ENCODE measurements at regions not wholly inside any gene's neighbourhood (a gene's known extent, or its start where the extent isn't known, plus 50 kb on each side); places are given as distances from the start of the nearest gene placed in this dataset.

DNA sequence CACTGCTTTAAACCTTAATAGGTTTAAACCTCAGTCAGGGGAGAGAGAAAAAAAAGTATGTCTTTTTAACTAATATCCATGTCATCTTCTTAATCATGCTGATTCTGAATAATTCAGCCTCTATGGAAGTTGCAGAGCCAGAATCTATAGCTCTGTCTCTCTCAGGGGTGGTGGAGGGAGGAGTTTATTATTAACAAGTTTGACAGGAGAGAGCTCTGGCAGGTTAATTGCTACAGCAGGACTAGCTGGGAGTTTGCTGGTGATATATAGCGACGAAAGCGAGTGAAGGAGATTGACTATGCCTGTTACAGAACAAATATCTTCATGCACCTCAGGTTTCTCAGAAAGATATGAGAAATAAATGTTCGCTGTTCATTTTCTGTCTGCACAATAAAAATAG, 586.4 kb downstream of the TLE4 start:
- no peak for DNase-seq

DNA sequence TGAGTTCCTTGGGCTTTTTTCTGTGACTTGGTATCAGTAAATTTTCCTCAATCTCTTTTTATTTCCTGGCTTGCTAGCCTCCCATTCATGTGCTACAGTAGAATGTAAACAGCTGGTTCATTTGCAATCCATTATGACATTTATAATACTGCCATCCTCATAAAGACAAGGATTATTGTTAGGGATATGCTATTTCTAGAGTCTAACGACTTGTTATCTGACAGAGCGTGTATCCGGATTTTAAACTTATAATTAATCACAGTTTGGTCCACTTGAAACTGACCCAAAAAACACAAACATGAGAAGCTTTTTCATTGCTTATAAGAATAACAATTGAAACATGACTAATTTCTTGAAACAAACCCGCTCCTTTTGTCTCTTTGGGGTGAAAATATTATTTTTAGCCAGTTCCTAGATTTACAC, 585.8 kb downstream of the TLE4 start:
- no peak for DNase-seq

DNA sequence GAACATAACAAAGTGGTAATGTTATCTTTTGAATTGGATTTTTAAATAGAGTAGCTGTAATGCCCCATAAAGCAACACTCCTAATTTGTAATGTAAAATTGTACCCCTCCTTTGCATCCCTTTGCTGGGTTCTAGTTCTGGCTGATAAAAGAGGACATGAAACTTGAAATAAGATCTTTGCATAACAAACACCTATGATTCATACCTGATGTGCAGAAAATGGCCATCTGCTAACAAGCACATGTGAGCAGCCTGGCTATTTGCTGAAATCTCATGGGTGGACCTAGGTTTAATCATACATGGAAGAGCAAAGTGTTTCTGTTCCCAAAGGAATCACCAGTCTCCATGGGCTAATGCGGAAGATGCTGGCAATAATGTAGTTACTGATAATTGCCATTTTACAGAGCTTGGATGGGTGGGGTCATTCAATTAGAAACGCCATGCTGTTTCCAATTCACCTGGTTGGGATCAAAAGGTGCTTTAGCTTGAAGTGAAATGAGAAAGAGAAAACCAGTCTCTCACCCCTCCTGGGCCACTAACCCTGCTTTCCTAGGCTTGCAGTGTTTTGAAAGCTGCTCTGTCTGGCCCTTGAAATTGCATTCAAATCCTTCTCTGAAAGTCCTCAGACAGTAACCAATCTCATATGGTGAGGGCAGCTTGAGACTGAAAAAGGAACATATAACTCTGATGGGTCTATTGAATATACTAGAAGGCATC, 585.1 kb downstream of the TLE4 start:
- DNase-seq: no peak

DNA sequence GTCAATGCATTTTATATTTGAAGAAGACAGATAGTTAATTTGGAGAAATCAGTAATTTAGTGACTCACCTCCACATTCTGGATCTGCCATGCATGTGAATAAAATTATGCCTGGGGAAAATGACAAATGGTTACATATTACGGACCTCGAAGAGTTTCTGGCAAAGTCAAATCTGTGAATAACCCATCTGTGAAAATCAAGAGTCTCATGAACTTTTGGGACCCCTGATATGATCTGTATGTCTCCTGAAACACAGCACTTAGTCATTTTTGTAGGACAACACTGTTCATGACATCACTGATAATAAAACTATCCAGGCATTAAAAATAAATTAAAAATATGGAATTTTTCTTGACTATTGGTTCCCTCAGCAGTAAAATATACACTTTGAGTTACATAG, 584.5 kb downstream of the TLE4 start:
- DNase-seq: no peak

DNA sequence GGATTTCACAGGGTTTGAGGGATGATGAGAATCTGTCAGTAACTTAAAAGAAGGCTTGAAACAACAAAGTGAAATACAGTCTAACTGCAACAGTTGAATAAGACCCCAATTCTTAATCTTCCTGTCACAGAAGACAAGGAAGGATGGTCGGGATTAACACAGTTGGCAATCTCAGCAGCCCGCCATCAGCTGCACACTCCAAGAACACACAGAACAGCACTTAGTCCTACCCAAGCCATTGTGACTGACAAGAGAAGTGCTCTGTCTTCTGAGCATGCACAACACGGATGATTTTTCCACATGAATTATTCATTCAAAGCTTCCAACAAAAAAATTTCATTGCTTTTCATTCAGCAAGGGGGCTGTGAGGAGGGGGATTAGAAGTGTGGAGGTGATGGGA, 576.1 kb downstream of the TLE4 start:
- DNase-seq: no peak

DNA sequence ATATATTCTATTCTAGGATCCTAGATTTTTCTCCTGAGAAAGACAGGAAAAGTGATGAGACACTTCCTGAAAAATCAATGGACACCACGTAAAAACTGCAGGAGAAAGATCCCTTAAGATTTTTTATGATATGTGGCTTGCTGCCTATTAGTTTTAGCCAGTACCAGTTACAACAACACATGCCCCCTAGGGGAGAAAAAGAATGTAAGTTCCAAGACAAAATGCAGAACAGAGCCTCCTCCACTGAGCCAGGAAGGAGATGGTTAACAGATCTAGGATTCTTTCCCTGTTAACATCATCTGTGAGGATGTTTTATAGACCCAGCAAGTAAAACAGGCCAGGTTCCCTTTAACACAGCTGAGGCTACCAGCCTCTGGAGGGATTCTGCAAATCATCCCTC, 574.7 kb downstream of the TLE4 start:
- DNase-seq: no peak

DNA sequence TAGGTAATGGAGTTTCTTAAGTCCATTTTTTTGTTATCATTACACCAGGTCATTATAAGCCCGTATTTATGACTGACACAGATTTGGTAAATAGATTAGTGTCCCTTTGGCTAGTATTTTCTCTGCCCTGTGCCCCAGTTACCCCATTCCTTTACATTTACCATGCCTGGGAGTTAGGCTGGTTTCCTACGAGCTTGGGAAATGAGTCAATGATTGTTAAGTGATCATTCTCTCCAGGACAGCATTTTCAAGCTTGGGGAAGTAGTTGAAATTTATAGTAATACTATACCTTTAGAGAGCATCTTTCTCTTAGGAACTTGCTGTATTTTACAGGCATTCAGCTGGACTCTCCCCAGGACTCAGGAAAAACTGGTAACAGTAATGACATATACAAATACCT, 573.1 kb downstream of the TLE4 start:
- DNase-seq: no peak

DNA sequence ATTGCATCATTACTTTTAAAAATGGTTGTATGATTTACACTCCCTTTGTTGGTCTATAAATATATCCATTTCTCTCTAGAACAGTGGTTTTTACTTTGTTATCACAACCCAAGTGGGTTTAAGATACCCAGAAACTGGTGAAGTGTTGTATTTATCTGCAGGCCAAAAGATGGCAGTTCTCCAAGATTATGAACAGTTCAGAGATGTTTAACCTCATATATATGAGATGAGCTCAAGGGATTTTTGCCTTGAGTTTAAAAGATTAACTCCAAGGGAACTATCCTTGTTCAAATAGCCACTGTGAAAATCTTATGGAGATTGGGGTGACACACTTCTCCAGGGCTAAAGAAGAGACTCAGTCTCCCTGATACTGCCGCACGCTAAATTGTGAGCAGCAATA, 572.6 kb downstream of the TLE4 start:
- DNase-seq: no peak

DNA sequence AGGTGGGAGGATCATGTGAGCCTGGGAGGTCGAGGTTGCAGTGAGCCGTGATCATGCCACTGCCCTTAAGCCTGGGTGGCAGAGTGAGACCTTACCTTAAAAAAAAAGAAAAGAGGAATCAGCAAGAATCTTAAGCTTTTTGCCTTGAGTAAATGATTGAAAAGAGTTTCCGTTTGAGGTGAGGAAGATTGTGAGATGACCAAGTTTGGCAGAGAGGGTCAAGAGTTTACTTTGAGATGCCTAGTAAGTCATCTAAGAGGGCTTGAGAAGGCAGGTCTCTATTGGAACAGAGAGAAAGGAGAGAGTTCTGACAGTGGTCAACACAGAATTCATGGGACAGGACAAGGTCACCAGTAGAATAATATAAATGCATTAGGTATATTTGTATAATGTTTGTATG, 572.1 kb downstream of the TLE4 start:
- no peak for DNase-seq

DNA sequence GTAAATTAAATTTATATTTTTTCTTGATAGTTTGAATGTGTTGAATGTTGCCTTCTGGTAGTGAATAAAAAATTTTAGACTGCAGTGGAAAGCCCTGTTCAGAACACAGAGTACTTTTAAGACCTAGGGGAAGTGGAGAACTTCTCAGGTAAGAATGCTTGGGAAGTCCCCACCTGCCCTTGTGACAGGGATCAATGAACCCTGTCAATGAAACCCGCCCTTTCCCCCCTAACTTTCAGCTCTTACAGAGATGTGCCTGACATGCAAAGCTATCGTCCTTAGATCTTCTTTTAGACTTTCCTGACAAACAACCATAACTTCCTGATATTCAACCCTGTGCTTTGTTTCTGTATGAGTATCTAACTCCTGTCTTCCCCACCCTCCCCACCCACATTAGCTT, 562.7 kb downstream of the TLE4 start:
- DNase-seq: no peak

DNA sequence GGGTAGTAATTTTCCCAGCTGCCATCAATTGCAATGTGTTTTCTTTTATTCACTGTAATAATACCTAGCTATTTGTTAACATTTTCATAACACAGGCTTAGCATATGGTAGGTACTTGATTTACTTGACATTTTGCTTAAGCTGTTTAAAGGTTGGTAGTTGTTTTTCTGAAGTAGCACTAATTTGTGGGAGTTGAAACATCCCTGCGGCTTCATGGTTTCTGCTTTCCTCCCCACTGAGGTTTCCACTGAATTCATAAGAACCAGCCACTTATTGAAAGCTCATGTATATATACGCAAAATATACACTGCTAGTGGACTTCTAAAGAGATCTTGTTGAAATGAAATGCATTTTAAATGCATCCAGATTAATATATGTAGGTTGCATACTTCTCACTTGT, 559.9 kb downstream of the TLE4 start:
- no peak for DNase-seq

DNA sequence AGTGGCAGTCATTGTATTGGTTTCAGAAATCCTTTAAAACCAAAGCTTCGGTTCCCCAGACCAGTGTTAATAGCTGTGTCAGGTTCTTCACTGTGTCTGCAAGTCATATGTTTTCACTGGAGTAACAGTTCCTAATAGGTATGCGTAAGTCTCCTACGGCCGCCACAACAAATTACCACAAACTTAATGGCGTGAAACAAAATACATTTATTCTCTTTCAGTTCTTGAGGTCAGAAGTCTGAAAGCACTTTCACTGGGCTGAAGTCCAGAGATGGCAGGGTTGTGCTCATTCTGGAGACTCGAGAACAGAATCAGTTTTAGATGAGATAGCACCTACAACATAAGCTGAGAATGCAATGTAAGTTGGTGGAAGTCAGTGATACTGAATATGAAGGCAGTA, 556.2 kb downstream of the TLE4 start:
- no peak for DNase-seq

DNA sequence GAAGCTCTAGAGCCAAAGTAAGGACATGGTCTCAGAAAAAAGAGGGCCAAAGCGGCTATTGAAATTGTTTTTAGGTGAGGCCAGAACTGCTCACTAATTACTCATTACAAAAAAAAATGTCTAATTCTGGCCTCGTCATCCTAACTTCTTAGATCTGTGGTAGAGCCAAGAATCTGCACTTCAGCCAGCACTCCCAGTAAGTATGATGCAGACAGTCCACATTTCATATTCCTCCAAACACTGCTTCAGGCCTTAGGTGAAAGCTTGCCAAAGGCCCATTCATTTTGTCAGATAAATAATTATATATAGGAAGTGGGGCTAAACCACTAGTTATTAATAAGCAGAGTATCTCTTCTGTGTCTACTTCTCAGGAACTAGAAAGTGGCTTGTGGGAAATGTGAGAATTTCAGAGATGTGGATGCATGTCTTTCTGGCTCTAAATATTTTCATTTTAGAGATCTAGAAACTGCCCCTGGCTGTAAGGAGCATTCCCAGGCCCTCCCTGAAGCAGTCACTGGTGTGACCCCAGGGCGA, 554.0 kb downstream of the TLE4 start:
- no peak for DNase-seq

DNA sequence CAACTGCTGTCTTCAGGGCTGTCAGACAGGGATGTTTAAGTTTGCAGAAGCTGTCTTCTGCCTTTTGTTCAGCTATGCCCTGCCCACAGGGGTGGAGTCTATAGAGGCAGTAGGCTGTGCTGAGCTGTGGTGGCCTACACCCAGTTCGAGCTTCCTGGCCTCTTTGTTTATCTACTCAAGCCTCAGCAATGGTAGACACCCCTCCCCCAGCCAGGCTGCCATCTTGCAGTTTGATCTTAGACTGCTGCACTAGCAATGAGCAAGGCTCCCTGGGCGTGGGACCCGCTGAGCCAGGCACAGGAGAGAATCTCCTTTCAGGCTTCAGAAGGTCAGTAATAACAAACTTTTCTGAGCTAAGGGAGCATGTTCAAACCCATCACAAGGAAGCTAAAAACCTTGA, 545.3 kb downstream of the TLE4 start:
- DNase-seq: no peak

DNA sequence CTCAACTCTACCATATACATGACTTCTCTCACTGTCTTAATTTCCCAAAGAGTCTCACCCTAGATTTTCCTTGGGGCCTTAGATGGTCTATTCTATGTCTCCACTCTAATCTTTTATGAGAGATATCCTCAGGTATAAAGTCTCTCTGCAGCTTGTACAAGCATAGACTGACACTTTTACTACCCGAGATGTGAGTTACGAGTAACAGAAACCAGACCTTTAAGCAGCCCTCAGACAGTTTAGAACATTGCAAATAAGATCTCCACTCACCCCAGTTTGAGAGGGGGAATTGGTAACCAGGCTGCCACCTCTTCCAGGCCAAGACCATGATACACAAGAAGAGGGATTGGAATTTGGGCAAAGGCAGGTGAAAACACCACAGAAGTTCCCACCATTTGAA, 542.5 kb downstream of the TLE4 start:
- DNase-seq: no peak

DNA sequence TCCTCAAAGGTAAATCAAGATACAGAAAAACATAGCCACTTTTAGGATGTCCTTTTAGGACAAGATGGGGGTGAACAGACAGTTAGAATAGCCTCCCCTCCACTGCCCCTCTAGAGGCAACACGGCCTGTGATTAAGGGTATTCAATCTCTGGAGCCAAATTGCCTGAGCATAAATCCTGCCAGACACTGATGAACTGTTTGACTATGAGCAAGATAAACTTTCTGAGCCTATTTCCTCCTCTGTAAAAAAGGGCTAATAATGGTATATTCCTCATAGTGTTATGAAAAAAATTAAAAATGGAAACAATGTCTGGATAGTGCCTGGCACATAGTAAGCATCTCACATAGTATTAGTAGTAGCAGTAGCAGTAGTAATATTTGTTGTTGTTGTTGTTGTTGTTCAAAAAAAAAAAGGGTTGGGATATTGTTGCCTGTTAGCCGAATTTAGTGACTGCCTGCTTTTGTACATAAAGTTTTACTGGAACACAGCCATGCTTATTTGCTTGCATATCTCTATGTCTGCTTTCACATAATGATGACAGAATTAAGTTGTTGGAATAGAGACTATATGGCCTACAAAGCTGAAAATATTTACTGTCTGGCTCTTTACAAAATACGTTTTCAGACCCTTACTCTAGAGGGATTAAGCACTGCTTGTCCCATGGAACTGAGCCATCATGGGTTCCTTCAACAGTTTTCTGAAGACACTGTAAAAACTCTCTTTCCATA, 536.3 kb downstream of the TLE4 start:
- DNase-seq: no peak

DNA sequence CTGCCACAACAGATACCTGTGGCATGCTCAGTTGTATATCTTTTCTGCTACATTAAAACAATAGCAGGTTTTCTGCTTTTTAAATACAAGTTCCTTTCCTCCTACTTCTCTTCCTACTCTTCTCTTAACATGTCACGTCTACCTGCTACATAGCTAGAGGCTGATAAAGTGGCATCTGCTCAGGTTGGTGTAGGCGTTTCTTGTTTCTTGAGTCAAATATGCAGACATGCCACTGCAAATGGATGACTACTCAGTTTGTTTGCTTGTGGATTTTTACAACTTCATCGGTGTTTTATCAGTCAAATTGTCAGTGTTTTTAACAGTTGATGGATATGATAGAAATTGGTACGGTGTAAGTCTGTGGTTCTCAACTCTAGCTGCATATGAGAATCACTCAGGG, 525.7 kb downstream of the TLE4 start:
- DNase-seq: no peak

DNA sequence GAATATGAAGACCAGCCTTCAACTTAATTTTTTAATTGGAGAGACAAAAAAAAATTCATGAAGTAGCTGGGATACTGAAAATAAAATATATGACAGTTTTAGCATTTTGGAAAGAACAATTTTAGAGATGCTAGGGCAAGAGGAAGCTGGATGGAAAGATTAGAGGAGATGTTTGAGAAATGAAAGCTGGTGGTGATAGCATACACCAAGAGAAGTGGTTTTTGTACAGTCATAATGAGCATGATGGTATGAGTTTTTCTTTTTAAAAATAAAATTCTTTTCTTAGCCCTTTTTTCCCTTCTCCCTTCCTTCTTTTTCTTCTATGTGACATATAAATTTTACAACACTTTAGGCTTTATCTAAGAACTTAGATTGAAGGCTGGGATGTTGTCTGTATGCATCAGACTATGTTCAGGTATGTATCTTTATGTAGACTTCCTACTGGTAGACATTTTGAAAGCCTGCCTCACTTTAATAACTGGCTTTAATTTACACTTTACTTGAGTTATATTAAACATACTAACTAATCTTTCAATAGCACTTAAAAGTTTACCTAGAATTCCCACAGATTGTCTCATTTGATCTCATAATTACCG, 522.5 kb downstream of the TLE4 start:
- no peak for DNase-seq

DNA sequence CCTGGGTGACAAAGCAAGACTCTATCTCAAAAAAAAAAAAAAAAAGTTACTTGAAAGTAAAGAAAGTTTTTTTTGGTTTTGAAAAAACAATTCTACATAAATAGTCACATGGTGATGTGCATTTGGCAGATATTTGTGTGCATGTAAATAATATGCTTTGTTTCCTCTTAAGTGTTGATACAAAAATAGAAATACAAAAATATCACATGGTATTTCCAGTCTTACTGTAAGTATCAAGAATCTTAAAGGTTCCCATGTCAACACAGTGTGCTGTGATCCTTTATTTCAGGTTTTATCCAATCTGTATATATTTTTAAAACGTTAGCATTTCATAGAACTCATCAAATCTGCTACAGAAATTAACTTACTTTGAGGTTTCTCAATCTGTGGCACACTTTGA, 521.9 kb downstream of the TLE4 start:
- no peak for DNase-seq

DNA sequence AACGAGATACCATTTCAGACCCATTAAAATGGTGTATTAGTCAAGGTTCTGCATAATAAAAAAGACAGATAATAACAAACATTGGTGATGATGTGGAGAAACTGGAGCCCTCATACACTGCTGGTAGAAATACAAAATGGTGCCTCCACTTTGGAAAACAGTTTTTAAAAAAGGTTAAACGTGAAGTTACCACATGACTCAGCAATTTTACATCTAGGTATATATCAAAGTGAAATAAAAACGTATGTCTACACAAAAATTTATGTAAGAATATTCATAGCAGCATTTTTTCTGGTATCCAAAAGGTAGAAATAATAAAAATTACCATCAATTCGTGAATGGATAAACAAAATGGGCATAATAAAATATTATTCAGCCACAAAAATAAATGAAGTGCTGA, 519.8 kb downstream of the TLE4 start:
- DNase-seq: no peak

DNA sequence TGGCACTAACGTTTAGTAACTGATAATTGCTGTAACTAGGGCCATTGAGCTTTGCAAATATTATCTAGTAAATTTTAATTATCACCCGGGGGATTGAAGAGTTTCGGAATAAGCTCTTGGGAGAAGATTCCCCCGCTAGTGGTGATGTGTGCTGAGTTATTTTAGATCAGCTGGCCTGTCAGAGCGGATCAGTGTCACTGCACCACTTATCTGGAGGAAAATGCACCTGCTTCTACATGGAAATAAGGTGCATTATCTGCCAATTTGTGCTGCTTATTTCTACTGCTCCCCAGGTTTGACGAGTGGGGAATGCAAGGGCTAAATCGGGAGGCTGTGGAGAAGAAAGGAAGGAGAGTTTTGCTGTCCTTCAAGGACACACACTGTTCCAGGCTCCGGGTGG, 518.6 kb downstream of the TLE4 start:
- DNase-seq: no peak

DNA sequence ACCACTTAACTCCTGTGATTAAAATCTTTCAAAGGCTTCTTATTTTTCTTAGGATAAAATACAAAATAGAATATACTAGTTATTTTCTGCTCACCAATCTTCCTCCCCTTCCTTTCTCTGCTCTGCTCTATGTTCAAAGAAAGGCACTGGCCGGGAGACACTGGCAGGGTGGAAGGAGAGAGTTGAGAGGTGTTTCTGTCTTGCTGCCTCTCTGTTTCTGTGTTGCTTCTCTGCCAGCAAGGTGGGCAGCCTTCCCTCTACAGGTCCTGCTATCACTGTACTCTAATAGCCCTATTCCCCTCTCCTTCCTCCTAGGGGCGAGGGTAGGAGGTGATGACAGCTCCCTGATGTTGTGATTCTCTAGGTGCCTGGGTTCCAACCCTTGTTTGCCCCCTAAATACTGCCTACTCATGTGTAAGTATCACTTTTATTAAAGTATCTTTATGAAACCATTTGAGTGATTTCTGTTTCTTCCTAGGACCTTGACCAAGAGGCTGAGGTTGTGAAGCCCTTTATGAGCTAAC, 515.1 kb downstream of the TLE4 start:
- DNase-seq: no peak

DNA sequence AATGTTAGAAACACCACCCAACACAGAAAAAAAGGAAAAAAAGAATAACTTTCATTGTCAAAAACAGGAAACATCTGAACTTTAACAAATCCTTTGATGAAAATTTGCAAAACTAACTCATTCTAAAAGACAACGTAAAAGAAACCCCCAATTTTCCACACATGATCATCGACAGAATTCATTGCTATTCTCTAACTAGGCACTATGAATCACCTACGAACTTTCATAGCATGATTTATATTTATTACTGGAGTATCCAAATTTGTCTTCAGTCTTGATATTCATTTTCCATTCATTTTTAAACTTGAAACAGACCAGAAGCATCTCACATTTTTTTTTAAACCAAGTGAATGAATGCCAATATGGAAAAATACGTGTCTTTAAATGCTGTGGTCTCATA, 514.6 kb downstream of the TLE4 start:
- DNase-seq: no peak

DNA sequence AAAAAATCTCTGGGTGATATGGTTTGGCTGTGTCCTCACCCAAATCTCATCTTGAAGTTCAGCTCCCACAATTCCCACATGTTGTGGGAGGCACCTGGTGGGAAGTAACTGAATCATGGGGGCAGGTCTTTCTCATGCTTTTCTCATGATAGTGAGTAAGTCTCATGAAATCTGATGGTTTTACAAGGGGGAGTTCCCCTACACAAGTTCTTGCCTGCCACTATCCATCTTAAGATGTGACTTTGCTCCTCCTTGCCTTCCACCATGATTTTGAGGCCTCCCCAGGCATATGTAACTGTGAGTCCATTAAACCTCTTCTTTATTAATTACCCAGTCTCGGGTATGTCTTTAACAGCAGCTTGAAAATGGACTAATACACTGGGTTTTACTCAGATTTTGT, 513.9 kb downstream of the TLE4 start:
- DNase-seq: no peak
